Prostate gland (tissue), 2 donors: ENCODE measurements at regions not wholly inside any gene's neighbourhood (a gene's known extent, or its start where the extent isn't known, plus 50 kb on each side); places are given as distances from the start of the nearest gene placed in this dataset.

Source experiments
- POLR2A ChIP-seq: fragments of 450-650 bp; IDR thresholded peaks from one replicate; pipeline ENCODE4 v1.6.1; 2016; ENCODE audit warnings: antibody characterized with exemption, mild to moderate bottlenecking
- POLR2AphosphoS5 ChIP-seq: sonication (generic); formaldehyde crosslinking; IDR thresholded peaks from one replicate; pipeline ENCODE4 v1.6.1; 2017; ENCODE audit warnings: antibody characterized with exemption
- TF ChIP-seq, protein P1 (sequence below), 4 experiments: fragments of 200-600 bp in 2 of 4; fragments of 450-650 bp in 2 of 4; sonication (generic) in 2 of 4; IDR thresholded peaks; 1 replicate in 3 of 4; 2 replicates in 1 of 4; pipeline ENCODE4 v1.5.1; 2016 to 2019; ENCODE audit warnings: antibody characterized with exemption in 4 of 4, mild to moderate bottlenecking in 2 of 4, moderate library complexity in 2 of 4

DNA sequence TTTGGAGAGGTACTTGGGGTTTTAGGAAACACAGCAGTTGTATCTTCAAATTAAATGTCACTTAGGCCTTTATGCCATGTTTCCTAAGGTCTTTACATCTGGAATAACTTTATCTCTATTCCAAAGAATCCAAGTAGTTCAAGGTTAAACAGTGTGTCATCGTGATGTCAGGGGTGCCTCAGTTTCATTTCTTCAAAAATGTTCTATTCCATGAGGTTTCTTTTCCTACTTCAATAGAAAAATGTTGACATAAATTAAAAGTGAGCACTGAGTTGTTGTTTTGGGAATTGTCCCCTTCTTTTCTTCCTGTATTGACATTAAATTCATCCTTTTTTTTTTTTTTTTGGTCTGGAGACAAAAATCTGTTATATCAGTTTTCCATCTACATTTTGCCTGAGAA, 160.6 kb upstream of the C21orf91 start:
- TF ChIP-seq, protein P1, sequence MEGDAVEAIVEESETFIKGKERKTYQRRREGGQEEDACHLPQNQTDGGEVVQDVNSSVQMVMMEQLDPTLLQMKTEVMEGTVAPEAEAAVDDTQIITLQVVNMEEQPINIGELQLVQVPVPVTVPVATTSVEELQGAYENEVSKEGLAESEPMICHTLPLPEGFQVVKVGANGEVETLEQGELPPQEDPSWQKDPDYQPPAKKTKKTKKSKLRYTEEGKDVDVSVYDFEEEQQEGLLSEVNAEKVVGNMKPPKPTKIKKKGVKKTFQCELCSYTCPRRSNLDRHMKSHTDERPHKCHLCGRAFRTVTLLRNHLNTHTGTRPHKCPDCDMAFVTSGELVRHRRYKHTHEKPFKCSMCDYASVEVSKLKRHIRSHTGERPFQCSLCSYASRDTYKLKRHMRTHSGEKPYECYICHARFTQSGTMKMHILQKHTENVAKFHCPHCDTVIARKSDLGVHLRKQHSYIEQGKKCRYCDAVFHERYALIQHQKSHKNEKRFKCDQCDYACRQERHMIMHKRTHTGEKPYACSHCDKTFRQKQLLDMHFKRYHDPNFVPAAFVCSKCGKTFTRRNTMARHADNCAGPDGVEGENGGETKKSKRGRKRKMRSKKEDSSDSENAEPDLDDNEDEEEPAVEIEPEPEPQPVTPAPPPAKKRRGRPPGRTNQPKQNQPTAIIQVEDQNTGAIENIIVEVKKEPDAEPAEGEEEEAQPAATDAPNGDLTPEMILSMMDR (IDR thresholded peaks at IDR 0.05) = no peak
- TF ChIP-seq POLR2A (no peak), POLR2AphosphoS5 (no peak)
